HL-60/S4 treated with retinoic acid at 250 ng/mL for 4 days and 3 days (cell line): ENCODE measurements at regions not wholly inside any gene's neighbourhood (a gene's known extent, or its start where the extent isn't known, plus 50 kb on each side); places are given as distances from the start of the nearest gene placed in this dataset.

Source experiments
- in situ Hi-C: fragments of 300-500 bp; cut with MboI; formaldehyde crosslinking; loops from 2 replicates; pipeline ENCODE4 v1.7.0; 2022; ENCODE audit warnings: low sequenced_read_pairs

DNA sequence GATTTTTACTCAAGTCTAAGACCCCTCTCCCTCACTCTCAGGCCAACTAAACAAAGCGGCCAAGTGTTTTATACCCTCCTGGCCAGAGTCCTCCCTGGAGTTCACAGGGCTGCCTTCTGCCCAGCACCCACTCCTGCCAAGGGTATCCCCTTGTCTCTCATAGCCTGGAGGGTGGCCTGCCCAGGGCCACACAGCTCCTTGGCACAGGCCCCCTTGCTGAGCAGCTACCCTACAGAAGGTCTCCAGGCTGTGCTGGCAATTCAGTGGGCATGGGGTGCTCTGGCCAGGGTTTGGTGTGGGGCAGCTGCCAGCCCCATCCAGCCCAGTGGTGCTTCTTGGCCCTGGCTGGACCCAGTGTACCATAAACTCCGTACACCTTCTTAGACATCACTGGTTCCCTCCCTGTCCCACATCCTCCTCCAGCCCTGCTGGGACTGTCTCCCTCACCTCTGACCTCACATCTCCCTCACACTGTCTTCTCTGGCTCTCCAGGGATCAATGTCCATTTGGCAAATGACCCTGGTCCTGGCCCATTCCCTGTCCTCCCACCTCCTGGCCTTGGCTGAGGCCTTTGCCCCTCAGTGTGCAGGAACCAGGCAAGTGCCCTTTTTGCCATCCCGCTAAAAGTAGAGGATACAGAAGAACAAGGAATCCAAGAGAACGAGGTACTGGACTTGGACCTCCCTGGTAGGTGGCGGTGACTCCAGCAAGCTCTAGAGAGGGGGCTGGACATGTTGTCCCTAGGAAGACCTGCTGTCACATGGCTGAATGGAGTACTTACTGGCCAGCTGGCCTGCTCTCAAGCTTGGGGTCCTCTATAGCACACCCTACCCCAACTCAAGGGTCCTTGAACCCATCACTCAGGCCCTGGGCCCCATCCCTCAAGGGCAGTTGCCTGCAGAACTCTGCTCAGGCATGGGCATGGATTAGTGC, 50.0 kb upstream of the TRPM1 start:
- in situ Hi-C loops: no loop called here

DNA sequence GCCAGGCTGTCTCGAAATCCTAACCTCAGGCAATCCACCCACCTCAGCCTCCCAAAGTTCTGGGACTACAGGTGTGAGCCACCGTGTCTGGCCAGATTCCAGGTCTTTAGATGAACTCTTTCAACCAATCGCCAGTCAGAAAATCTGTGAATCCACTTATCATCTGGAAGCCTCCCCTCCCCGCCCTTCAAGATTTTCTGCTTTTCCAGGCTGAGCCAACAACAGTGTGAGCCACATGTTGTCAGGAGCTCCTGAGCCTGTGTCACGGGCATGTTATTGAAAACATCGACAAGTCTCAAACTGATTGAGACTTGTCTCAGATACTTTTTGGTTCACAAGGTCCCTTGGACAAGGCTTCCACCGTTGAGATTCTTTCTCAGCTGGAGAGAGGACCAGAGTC, 52.0 kb upstream of the TRPM1 start:
- in situ Hi-C loops: no loop called here

DNA sequence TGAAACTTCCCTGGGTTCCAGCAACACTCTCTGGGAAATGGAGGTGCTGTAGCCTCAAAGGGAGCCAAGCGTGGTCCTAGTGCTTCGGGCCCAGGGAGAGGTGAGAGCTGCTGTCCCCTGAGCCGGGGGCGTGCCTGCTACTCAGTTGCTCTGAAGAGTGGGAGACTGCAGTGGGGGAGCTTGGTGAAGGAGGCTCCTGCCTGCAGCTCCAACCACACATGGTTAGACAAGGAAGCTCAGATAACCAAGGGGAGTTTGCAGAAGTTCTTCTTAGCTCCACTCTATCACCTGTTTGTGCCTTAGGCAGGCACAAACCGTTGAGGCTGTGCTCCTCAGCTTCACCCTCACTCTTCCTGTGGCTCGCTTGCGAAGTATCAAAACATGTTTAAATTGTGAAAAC, 53.6 kb upstream of the TRPM1 start:
- in situ Hi-C loops: no loop called here

DNA sequence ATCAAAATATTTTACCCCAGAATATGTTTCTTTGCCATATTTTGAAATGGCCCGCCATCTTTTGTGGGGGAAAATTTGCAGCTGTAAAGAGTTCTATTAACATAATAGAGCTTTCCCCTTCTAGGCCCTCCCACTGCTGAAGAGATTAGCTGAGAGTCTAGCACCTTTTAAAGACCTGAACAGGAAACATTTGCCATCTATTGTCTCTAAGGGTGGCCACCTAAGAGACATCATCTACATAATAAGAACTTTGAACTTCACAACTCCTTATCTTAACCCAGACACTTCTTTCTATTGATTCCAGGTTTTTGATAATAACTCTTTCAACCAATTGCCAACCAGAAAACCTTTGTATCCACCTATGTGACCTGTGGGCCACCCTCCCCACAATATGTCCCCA, 54.7 kb upstream of the TRPM1 start:
- in situ Hi-C loops: no loop called here

DNA sequence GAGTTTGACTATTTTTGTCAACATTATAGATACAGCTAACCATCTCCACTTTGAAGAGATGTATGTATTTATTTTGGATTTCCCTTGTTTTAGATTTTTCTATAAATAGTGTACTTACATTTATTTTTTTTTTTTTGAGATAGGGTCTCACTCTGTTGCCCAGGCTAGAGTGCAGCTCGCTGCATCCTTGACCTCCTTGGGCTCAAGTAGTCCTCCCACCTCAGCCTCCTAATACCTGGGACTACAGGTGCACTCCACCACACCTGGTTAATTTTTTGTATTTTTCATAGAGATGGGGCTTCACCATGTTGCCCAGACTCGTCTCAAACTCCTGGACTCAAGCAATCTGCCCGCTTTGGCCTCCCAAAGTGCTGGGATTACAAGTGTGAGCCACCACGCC, 55.3 kb upstream of the TRPM1 start:
- in situ Hi-C loops: no loop called here

DNA sequence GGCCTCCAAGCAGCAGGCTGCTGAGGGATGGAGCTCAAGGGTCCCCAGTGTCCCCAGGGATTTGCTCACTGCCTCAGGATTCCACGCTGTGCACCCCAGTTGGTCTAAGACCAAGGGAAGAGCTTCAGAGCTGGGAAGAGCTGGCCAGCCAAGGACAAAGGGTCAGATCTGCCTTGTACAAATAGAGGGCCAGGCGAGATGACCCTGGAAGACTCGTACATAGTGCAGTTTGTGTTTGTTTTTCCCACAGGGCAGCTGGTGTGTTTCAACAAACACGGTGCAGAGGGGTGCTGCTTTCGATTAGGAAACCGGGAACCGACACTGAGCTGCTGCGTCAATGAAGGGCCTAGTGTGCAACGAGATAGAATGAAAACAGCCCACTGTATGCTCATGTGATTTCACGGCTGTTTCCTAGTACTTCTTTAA, 56.1 kb upstream of the TRPM1 start:
- in situ Hi-C loops: no loop called here

DNA sequence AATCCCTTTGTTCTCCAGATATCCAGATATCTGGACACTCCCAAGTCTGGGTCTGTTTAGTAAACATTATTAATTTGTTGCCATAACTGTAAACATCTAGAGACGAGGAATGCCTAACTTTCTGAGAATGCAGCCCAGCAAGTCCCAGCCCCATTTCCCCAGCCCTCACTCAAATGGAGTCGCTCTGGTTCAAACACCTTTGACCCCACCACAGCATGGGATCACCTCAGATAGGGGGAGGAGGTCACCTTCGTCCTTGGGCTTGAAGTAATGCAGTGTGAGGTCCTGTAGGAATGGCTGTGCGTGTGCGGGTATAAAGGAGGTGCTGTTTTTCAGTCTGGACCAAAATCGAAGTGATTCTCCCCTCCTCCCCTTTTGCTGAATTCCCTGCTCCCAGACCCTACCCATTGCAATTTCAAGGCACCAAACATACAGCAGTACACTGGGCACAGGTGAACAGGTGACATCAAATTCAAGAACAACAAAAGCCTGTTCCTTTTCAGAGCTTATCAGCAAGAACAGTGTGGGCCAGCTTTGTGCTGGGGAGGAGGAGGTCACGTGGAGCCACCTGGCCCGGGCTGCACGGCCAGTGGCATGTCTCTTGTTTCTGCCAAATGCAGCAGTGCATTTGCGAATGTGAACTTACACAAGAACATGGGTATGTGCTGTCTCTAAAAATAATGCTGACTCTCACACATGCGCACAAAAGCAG, 57.5 kb upstream of the TRPM1 start:
- in situ Hi-C loops: no loop called here

DNA sequence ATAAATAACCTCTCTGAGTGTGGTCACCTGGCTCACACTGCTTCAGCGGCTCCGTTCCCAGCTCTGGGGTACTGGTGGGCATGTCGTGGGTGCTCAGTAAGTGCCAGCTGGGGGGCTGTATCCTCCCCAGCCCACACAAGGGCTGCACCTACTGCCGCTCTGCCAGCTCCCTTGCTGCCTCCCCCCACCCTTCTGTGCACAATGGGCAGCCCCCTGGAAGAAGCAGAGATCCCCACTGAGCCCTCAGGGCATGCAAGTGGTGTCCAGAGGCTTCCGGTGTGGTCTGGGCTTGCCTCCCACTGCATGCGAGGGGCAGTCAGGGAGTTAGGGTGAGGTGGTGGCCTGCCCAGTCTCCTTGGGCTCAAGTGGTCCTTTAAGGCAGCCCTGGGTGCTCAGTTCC, 58.3 kb upstream of the TRPM1 start:
- in situ Hi-C loops: no loop called here

DNA sequence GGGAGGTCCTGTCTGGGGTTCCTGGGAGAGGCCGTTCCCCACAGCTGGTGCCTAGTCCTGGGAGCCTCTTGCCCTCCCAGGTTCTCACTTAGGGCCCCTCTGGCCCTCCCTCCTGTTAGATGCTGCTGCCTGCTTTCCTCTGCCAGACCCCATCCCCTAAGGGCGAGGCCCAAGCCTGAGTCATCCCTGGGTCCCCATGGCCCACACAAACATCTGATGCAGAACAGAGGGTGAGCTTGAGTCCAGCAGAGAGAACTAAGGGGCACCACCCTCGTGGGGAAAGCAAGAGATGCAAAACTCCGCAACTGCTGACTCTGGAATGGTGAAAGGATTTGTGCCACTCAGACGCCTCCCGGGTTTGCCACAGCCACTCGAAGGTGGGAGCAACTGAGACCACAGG, 58.8 kb upstream of the TRPM1 start:
- in situ Hi-C loops: no loop called here

DNA sequence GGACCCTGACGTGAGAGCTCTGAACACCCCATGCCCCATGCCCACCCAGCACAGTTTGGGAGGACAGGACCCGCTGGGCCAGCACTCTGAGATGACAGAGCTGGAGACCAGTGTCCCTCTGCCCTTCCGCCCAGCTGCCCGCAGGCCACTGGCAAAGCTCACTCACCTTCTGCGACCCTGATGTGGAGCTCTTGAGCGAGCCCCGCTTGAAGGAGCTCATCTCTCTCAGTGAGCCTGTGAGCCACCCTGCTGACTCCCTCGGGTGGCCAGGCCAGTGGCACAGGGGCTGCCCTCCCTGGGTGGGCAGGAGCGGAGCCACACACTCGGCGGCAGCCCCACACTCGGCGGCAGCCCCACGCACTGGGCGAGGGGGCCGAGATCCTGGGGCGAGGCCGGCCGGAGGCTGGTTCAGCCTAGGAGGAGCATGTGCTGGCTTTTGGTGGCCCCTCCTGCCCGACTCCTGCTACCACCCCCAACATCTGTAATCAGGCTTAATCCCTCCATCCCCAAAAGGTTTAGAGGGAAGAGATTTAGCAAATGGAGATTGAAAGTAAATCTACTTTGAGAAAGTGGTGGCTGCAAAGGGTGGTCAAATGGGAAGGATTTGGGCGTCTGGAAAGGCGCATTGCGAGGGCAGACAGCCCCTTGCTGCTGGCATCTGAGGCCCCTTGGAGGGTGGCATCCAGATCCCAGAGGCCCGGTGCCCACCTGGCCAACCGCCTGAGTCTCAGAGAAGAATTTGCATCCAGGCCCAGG, 59.4 kb upstream of the TRPM1 start:
- in situ Hi-C loops: no loop called here

DNA sequence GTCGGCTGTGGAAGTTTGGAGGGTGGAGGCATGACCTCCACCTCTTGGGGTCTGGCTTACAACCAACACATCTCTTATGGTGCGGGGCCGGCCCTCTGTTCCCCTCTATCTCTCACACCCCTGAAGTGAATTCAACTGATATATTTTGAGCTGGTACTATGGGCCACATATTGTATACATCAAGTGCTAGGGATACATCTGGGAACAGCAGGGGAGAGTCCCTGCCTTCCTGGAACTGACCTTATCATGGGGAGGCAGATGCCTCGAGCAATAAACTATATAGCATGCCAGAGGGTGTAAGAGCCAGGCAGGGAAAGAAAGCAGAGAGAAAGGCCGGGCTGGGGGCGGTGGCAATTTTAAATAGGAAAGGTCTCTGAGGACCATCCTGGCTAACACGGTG, 60.4 kb upstream of the TRPM1 start:
- in situ Hi-C loops: no loop called here

DNA sequence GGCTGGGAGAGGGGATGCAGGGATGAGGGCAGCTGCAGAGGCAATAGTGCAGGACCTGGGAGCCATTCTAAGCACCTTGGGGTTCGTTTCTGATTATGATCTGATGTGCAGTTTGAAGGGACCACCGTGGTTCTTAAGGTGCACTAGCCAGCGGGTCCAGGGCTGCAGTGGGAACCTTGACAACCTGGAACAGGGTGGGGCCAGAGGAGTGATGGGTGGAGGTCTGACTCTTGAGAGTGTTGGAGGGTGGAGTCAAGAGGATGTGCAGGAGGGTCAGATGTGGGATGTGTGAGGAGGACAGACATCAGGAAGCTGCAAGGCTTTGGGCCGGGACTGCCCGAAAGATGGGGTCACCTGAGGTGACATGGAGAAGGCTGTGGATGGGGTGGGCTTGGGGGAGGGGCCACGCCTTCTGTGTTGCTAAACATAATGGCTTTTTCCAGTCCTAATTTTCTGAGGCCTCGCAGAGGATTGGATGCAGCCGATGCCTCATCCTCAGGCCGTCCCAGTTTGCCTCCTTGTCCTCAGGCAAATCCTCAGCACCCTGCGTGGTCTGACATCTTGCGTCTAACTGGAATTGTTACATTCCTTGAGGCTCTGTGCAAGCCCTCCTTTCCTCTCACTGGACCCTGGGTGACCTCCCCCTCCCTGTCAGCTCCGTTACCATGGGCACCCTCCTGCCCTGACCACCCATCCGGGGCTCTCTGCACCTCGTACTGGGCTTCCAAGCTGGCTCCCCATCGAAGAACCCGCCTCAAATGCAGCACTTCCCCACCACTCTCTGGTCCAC, 61.4 kb upstream of the TRPM1 start:
- in situ Hi-C loops: no loop called here

DNA sequence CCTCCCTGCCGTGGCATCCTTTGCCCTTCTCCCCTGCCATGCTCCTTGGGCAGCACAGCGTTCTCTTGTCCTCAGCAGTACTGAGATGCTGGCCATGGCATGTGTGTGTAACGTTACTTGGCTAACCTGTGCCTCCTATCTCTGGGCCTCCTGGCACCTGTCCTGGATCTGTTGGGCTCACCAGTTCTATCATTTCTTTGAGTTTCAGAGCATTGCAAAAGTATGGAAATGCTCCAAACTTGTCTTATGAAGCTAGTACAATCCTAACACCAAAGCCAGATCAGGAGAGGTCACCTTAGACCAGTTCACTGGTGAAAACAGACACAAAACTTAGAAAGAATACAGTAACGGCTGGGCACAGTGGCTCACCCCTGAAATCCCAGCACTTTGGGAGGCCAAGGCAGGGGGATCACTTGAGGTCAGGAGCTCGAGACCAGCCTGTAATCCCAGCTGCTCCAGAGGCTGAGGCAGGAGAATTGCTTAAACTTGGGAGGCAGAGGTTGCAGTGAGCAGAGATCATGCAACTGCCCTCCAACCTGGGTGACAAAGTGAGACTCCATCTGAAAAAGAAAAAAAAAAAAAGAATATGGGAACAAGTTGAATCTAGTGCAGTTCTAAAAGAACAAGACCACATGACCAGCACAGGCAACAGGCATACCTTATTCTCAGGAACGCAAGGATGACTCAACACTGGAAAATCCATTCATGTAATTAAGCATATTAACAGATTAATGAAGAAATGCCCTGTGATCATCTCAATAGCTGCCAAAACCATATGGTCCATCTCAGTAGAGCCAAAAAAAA, 62.4 kb upstream of the TRPM1 start:
- in situ Hi-C loops: no loop called here

DNA sequence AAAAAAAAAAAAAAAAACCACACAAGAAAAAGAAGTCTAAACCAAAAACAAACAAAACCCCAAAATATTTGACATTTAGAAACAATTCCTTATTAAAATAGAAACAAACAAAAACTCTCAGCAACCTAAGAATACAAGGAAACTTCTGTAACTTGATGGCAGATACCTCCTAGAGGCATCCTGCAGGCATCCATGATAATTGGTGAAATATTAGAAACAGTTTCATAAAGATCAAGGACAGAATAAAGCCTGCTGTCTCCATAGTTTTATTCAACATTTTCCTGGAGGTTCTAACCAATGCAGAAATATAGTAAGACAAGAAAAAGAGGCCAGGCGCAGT, 63.0 kb upstream of the TRPM1 start:
- in situ Hi-C loops: no loop called here

DNA sequence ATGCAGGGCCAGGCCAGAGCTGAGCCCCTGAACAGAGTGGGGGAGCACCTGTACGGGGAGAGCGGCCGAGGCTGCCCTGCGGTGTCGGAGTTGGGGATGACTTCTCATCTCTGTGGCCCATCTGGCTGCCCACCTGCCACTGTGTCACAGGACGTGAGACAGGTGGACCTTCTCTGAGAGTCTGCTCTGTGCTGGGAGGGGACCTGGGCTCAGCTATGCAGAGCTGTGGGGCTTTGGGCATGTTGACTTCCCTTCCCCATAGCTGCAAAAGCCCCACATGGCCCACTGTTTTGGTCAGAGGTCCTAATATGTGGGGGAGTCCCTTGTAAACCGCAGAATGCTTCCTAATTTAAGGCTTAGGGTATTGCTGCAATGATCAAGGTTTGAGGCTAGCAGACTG, 68.0 kb upstream of the TRPM1 start:
- in situ Hi-C loops: no loop called here

DNA sequence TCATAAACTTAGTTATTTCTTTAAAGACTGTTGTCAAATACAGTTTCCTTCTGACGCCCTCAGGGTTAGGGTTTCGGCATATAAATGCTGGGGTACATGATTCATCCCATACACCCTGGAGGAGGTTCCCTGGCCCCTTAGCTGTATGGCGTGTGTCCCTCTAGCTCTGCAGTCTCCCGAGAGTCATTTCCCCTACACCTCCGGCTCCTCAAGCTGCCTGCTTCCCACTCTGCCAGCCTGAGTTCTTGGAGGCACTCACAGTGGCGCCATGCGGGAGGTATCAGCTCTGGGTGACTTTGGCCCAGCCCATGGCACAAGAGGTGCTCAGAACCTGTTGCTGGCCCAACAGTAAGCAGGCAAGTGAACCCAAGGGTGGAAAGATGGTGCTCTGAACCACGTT, 70.2 kb upstream of the TRPM1 start:
- in situ Hi-C loops: no loop called here

DNA sequence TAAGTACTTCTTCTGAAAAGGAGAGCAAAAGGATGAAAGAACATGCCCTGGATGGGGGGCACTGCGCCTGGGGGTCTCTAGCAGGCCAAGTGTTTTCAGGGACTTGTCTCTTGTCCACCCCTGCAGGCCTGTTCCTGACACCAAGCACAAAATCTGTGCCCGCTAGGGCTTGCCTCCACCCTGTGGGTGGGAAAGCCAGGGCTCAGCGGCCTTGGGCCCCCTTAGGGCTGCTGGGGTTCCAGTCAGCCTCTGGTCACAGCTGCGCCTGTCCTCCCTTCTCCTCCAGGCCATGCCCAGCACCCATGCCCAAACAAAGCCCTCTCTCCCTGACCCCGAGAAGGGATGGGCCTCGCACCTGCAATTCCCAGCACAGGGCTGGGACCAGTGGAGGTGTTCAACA, 71.1 kb upstream of the TRPM1 start:
- in situ Hi-C loops: no loop called here

DNA sequence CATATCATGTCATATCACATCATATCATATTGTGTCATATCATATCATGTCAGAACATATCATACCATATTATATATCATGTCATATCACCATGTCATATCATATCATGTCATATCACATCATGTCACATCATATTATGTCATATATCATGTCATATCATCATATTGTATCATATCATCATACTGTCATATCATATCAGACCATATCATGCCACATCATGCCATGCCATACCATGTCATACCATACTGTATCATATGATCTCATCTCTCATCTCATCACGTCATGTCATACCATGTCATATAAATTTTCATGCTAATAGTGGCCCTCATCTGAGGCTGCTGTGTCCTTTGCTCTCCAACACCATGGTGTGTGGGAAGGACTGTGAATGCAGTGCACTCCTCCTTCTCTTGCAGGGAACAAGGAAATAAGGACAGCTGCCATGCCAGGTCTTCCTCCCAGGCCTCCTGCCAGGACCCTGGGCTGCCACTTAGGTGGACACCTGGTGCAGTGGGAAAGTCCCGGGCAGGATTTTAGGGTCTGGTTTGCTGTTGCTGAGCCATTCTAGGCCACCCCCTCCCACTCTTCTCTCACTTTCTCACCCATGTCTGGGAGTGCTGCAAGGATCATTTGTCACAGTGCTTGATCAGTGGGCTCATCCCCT, 72.4 kb upstream of the TRPM1 start:
- in situ Hi-C loops: no loop called here

DNA sequence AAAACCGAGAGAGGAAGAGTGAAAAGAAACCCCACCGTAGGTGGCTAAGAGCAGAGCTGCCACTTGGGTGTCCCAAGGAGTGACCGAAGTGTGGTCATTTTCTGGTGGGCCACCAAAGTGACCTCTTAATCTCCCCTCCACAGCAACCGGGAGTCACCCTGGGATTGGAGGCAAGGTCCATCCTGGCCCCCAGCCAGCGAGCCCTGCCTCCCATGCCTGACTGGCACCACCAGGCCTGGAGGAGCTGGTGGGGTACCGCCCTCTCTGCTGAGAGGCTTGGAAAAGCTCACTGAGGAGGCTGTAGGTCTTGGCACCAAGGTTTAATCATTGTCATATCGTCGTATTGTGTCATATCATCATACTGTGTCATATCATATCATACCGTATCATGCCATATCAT, 74.0 kb upstream of the TRPM1 start:
- in situ Hi-C loops: no loop called here

DNA sequence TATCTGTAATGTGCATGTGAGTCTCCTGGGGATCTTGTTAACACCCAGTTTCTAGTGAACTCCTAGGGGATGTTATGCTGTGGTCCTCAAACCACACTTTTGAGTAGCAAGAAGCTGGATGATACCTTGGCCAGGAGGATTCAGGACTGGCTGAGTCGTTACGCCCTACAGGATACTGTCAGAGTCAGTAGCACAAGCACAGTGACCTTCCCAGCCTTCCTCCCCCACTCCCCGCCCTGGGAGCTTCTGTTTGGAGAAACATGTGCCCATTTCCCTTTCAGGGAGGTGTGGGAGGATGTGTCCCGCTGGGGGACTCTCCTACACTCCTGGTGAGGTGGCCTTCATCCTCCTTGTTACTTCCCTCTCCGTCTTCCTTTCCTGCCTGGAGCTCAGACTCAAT, 76.4 kb upstream of the TRPM1 start:
- in situ Hi-C loops: no loop called here
